Colon (tissue), 2 donors: ENCODE measurements at regions not wholly inside any gene's neighbourhood (a gene's known extent, or its start where the extent isn't known, plus 50 kb on each side); places are given as distances from the start of the nearest gene placed in this dataset.
A peak's percentile ranks its signal among the peaks of the same experiment; 100 is the strongest.
"Not testable (repeated sequence)": the region's sequence is repeated elsewhere in the genome, so short reads cannot be mapped to it uniquely, and the experiment has no call there.

Source experiments
- FAIRE-seq: peaks from 2 replicates; lab custom pipeline; 2012; peaks lifted over from hg19 to GRCh38; lab: Jason Lieb, UNC
- donor health status: control.
- donor health status: control.

GRCh38 chr14:34062353-34062973 is 111.6 kb upstream of the EGLN3 start:
- FAIRE-seq: no peak

- no peak for FAIRE-seq
Observed at GRCh38 chr14:34060651-34060999, 109.8 kb upstream of the EGLN3 start.

DNA sequence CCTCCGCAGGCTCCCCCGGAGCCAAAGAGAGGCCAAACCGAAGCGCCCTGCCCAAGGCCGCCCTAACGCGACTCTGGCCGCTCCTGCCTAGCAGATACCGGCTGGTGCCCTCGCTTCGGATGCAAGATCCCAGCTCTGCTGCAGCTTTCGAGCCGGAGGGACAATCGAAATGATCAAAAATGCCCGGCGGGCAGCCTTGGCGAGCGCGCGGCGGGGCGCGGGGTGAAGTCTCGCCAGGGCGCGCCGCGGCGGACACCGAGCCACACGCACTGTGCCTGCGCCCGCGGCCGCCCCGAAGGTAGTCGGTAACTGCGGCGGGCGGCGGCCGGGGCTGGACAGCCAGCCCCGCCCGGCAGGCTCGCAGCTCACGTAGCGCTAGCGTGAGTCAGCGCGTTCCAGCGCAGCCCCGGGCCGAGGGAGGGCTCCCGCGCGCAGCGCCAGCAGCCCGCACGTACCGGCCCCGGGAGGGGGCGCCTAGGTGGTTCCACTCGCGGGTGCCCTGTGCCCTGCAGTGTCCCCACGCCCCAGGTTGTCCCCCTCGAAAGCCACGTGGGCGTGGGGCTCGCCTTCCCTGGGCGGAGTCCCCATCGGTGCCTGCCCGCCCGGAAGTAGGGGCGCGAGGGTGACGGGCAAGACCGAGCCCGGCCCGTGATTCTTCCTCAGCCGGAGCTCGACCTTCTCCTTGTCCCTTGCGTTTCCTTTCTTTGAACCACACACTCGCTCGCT is 109.2 kb upstream of the EGLN3 start:
- FAIRE-seq: no peak

DNA sequence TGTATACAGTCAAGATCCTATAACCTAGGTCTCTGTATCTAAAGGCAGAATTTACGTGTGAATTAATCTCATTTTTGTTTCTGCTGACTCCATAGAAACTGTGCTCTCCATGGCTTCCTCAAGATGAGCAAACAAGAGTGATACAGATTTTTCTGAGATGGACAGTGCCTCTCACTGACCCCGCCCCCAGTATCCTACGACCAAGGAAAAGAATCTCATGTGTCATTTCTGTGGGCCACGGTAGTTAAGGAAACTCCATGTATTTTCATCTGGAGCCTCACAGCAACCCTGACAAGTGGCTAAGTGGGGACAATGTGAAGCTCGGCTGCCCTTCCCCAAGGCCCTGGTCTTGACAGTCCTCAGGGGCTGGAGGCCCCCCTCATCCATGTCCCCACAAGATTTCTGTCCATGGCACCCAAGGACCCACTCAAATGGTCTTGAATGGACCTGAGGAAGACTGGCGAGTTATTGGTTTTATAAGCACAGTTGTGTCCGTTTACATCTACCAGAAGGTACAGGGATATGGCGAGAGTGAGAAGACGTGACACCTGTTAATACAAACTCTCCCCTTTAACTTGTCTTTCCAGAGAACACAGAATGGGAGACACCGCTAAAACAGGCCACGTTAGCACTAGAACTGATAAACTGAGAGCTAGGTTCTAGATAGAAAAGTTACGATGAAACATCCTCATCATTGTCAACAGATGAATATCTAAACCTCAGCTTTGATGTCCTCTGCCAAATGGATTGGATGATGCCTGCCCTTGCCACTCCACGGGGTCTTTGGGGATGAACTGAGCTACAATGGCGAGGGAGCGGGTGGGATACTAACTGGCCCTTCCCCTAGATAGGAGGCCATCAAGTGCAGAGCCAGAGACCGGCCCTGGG is 108.4 kb upstream of the EGLN3 start:
- FAIRE-seq: no peak

- no peak for FAIRE-seq
Observed at GRCh38 chr14:34058510-34058909, 107.6 kb upstream of the EGLN3 start.

GRCh38 chr14:34056046-34056445 is 105.2 kb upstream of the EGLN3 start:
- no peak for FAIRE-seq

GRCh38 chr14:34055157-34055950 is 104.5 kb upstream of the EGLN3 start:
- FAIRE-seq: no peak

DNA sequence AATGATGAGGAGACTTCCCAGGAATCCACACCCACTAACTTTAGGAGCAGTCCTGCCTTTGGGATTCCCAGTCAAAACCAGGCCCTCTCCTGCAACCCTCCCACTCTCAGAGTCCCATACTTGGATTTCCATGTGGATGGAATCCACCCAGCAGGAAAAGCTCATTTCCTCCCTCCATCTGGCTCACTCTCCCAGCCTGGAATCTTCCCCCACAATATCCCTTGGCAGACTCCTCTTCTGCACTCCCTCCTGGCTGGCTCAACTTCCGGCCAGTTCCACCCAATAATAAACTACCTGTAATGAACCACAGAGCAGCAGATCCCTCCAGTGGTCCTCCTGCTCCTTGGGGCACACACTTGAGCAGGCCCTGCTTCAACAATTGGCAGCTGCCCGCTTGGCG is 102.8 kb upstream of the EGLN3 start:
- no peak for FAIRE-seq

DNA sequence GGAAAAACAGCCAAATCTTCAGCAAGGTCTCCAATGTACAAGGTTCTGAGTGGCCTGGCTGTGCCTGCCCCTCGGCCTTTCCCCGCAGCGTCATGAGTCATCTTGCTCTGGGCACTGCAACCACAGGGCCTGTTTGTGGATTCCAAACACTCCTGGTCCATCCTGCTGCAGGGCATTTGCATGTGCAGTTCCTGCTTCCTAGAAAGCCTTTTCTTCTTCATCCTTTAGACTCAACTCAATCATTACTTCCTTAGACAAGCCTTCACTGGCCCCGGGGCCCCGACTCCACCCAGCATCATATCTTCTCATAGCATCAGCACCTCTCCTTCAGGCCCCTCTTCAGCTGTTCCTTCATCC is 101.8 kb upstream of the EGLN3 start:
- no peak for FAIRE-seq

- peak; percentile 14 for FAIRE-seq
Observed at GRCh38 chr14:34051966-34052657, 101.2 kb upstream of the EGLN3 start.

DNA sequence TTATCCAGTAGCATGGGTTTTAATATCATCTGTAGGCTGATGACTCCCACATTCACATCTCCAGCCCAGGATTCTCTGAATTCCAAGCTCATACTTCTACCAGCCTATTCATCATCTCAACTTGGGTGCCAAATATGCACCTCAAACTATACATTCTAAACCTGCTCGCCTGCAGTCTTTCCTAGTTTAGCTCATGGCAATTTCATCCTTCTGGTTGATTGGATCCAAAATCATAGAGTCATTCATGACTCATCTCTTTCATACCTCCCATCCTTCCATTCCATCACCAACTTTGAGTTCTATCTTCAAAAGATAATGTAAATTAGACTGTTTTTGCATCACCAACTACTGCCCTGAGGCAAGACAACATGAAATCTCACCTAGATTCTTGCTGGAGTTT is 99.7 kb upstream of the EGLN3 start:
- no peak for FAIRE-seq

- no peak for FAIRE-seq
Observed at GRCh38 chr14:34049790-34050189, 98.9 kb upstream of the EGLN3 start.

DNA sequence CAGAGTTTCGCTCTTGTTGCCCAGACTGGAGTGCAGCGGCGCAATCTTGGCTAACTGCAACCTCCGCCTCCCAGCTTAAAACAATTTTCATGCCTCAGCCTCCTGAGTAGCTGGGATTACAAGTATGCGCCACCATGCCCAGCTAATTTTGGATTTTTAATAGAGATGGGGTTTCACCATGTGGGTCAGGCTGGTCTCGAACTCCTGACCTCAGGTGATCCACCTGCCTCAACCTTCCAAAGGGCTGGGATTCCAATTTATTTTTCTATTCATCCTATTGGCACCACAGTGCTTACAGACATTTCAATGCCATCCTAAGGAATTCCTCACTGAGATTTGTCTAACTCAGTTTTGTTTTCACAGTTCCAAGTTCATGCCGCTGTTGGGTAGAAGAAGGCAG is 98.3 kb upstream of the EGLN3 start:
- FAIRE-seq: not testable (repeated sequence)

DNA sequence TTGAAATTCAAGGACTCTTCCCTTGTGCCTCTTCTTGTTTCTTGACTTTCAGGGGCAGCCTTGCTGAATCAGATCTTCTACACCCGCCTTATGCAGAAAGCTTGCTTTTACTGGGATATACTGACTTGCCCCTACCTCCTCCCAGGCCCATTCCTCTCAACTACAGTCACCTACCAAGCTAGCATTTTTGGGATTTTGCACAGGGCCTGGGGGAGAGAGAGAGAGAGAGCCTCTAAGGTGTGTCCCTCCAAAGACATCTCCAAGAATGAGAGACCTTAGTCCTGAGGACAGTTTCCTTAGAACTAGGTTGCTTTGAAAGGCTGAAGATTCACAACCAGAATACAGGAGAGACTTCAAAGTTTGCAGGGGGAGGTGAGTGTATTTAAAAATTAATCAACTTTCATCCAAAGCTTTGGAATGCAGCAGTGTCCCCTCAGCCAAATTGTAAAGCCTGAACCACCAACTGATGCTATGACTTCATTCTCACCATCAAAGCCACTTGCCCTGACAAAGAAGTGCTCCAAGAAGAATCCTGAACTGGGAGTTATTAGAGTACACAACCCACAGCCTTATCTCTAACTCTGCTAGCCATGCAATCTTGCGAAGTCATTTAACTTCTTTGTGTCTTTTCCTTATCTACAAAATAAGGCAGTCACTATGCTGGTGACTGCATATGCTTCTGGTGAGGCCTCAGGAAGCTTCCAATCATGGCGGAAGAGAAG is 96.1 kb upstream of the EGLN3 start:
- no peak for FAIRE-seq

DNA sequence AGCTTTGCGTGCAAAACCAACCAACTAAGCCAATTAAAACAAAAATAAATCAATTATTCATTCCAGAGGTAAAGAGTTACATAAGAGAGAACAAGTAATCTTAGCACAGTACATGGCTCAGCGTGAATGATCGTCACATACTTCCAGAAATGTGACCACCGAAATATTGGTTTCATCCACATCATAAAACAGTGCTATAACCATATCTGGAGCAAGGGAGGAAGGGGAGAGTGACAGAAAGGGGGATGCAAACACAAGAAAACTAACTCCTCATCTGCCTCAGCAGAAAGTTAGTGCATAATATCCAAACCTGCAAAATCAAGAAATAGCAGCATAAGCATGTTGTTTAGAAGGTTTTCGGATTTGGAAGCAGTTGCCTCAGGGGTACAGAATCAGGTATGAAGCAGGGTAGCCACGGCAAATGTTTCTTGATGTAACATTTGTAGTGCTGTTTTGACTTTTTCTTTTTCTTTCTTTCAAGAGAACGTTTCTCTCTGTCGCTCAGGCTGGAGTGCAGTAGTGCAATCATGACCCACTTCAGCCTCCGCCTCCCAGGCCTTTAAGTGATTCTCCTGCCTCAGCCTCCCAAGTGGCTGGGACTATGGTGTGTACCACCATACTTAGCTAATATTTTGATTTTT is 93.9 kb upstream of the EGLN3 start:
- no peak for FAIRE-seq

DNA sequence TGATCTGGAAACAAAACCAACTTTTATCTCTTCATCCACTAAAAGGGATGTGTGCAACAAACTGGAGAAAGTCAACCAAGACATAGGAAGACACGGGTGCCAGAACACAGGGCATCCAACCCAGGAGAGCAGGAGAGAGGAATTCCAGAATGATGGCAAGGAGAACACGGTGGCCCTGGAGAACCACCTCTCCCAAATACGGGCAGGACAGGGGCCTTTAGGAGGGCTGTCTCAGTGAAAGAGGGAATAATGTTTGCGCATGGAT is 93.4 kb upstream of the EGLN3 start:
- FAIRE-seq: no peak

GRCh38 chr14:34043627-34044372 is 92.9 kb upstream of the EGLN3 start:
- no peak for FAIRE-seq

DNA sequence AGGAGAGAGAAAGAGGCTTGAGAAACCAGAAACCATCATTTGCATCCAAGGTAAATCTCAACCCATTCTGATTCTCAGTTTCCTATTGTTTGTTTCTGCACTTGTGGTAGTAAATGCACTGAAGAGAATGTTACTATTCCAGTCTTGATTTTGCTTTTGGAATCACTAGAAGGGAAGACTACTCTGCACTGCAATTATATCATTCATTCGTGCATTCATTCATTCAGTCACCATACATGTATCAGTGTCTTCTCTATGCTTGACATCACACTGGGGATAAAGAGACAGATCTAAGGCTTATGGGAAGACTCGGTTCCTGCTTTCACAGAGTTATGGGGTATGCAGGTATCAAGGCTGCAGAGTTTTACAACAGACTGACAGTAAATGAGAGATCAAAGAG is 90.3 kb upstream of the EGLN3 start:
- FAIRE-seq: no peak

GRCh38 chr14:34040766-34041165 is 89.9 kb upstream of the EGLN3 start:
- no peak for FAIRE-seq

DNA sequence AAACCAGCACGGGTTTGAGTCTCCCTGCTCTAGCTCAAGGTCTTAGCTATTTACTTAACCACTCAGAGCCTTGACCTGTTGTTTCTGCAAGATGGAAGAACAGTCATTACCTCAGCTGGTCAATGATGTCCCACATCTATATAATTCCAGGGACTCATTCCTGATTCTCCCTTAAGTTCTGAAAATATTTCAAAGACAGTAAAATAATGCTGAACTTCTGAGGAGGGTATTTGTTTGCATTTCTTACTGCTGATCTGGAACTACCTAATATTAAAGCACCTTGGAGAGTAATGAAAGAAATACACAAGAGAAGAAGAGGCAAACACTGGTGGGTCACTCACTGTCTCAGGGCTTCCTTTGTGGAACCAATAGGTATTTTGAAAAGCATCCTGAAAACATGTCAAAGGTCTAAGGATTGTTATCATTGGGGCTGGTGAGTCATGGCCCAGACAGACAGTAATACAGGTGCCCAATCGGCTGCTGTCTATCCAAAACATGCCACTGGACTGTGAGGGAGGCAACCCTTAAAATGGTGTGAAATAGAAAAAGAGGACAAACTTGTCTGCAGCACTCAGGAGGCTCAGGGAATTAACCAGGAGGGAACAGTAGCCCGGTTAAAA is 88.7 kb upstream of the EGLN3 start:
- no peak for FAIRE-seq
